ENCODE measurements at regions not wholly inside any gene's neighbourhood (a gene's known extent, or its start where the extent isn't known, plus 50 kb on each side); places are given as distances from the start of the nearest gene placed in this dataset.
A peak's percentile ranks its signal among the peaks of the same experiment; 100 is the strongest.

DNA sequence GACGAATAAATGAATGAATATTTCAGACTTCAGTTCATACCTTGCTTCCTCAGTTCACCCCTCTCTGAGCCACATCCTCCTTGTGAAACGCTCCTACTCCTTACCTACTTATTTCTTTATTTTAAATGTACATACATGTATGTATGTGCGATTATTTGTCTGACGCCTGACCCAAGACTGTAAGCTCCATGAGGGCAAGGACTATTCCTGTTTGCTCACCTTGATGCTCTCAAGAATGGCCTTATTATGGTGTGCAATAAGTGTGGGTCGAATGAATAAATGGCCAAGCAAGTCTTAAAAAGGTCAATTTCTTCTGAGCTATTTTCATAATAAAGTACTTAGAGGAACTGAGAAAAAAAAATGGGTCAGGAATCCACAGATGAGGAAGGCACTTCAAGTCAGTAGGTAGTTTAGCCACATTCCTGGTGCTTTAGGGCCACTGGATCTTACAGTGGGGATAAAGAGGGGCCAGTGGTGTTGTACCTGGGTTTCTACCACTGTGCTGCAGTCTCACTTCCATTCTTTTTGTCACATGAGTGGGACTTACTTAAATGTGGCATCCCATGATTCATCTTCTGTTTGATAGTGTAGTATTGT, 74.7 kb downstream of the SDC1 start:
- no peaks in the 10 kb centered on the region for H3K36me3 ChIP-seq (ENCODE audit: insufficient read depth, low read length)
- peak overlapping the region; percentile 91 for H3K27ac ChIP-seq (ENCODE audit: low read depth, low read length)
- TF ChIP-seq CTCF (IDR thresholded peaks at IDR 0.05; ENCODE audit: extremely low read depth, low read depth, low read length): no peak
- H2AFZ ChIP-seq (ENCODE audit: low read length): no peak overlapping the region
- no peaks in the 10 kb centered on the region for H4K20me1 ChIP-seq (ENCODE audit: insufficient read depth, low read length)
- no peak for DNase-seq (ENCODE audit: insufficient read length, low spot score, missing footprints)
- no peaks in the 10 kb centered on the region for H3K79me2 ChIP-seq (ENCODE audit: insufficient read depth, low read length)
- H3K27me3 ChIP-seq (ENCODE audit: insufficient read depth, low read length): no peaks in the 10 kb centered on the region
- H3K4me3 ChIP-seq (ENCODE audit: insufficient read depth, low read length): no peak overlapping the region
- peaks cover 25% of the 10 kb centered on the region for H3K4me1 ChIP-seq (ENCODE audit: insufficient read depth, low read length)
- H3K9me3 ChIP-seq (ENCODE audit: low read depth, low read length): no peaks in the 10 kb centered on the region
- H3K4me2 ChIP-seq (ENCODE audit: insufficient read depth, low read length): peak overlapping the region; percentile 66

DNA sequence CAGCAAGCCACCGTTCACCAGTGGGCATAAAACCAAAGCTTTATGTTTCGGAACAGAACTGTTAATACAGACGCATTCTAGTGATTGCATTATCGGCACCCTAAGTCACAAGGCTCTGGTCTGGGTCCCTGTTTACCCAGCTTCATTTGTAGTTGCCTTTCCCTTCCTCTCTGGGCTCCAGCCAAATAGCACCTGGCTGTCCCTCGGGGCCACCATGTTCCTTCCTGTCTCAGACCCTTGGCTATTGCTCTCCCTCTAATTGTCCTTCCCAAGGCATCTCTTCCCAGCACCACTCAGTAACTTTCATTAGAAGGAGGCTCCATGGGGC, 75.3 kb downstream of the SDC1 start:
- H2AFZ ChIP-seq (ENCODE audit: low read length): peak overlapping the region; percentile 49
- H3K4me1 ChIP-seq (ENCODE audit: insufficient read depth, low read length): peaks cover 25% of the 10 kb centered on the region
- no peak for DNase-seq (ENCODE audit: insufficient read length, low spot score, missing footprints)
- H3K27me3 ChIP-seq (ENCODE audit: insufficient read depth, low read length): no peaks in the 10 kb centered on the region
- H3K36me3 ChIP-seq (ENCODE audit: insufficient read depth, low read length): no peaks in the 10 kb centered on the region
- H4K20me1 ChIP-seq (ENCODE audit: insufficient read depth, low read length): no peaks in the 10 kb centered on the region
- no peak for TF ChIP-seq CTCF (IDR thresholded peaks at IDR 0.05; ENCODE audit: extremely low read depth, low read depth, low read length)
- H3K9me3 ChIP-seq (ENCODE audit: low read depth, low read length): no peaks in the 10 kb centered on the region
- peak overlapping the region; percentile 91 for H3K27ac ChIP-seq (ENCODE audit: low read depth, low read length)
- H3K79me2 ChIP-seq (ENCODE audit: insufficient read depth, low read length): no peaks in the 10 kb centered on the region
- H3K4me3 ChIP-seq (ENCODE audit: insufficient read depth, low read length): no peak overlapping the region
- H3K4me2 ChIP-seq (ENCODE audit: insufficient read depth, low read length): peak overlapping the region; percentile 66

DNA sequence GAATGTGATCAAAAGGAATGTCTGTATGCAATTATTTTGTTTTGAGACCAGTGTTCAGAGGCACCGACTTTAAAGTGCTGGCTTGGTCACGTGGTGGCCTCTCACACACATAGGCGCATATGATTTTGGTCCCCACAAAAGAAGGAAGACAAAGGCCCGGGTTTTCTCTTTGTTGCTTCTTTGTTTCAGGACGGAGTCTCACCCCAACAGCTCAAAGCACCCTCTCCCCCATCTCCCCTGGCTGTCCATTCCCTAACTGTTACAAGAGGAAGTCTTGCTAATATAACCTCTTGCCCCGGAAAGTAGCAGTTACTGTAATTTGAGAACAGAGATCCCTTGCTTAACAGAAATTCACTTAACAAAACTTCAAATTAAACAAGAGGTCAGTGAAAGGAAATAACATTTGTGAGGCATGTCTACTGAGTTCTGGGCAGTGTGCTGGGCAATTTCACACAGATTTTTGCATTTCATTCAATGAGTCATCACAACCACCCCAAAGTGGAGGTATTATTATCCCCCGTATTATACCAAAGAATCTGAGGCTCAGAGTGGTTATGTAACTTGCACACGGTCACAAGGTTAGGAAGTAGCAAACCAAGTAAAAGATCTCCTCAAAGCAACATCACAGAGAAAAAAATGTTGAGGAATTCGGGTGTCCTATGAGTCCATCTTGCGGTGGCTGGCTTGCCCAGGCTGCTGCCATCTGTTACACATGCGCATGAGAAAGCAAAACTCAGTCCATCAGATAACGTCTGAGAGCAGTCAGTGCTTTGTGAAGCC, 75.8 kb downstream of the SDC1 start:
- H3K9me3 ChIP-seq (ENCODE audit: low read depth, low read length): no peaks in the 10 kb centered on the region
- H3K27ac ChIP-seq (ENCODE audit: low read depth, low read length): peak overlapping the region; percentile 91
- no peaks in the 10 kb centered on the region for H3K27me3 ChIP-seq (ENCODE audit: insufficient read depth, low read length)
- DNase-seq (ENCODE audit: insufficient read length, low spot score, missing footprints): no peak
- H4K20me1 ChIP-seq (ENCODE audit: insufficient read depth, low read length): no peaks in the 10 kb centered on the region
- no peaks in the 10 kb centered on the region for H3K36me3 ChIP-seq (ENCODE audit: insufficient read depth, low read length)
- H2AFZ ChIP-seq (ENCODE audit: low read length): peak overlapping the region; percentile 49
- peak; percentile 5 for TF ChIP-seq CTCF (IDR thresholded peaks at IDR 0.05; ENCODE audit: extremely low read depth, low read depth, low read length)
- H3K79me2 ChIP-seq (ENCODE audit: insufficient read depth, low read length): no peaks in the 10 kb centered on the region
- H3K4me2 ChIP-seq (ENCODE audit: insufficient read depth, low read length): peak overlapping the region; percentile 66
- peak overlapping the region; percentile 17 for H3K4me3 ChIP-seq (ENCODE audit: insufficient read depth, low read length)
- H3K4me1 ChIP-seq (ENCODE audit: insufficient read depth, low read length): peaks cover 25% of the 10 kb centered on the region

DNA sequence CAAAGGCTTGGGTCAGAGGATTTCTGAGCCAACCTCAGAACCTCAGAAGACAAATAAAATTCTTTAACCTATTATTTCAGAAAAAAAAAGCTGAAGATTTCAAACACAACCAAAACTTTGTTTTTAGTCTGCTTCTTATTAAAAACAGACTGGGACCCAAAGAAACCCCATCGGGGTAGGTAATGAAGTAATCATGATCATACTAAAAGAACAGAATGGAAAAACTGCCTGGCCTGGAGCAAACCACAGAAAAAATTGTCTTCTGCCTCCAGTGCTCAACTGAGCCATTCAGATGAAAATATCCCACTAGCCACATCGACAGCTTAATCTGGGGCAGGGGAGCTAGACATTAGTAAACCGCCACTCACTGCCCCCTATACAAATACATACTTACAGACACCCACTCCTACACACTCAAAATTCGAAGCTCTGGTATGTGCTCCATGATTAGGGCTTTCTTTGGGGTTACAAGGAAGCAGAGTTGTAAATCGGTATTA, 76.5 kb downstream of the SDC1 start:
- Histone ChIP-seq H3K27ac (ENCODE audit: low read depth, low read length) (peak overlapping the region; percentile 91), H3K4me3 (ENCODE audit: insufficient read depth, low read length) (peak overlapping the region; percentile 17), H4K20me1 (ENCODE audit: insufficient read depth, low read length) (no peaks in the 10 kb centered on the region), H3K36me3 (ENCODE audit: insufficient read depth, low read length) (no peaks in the 10 kb centered on the region), H3K4me2 (ENCODE audit: insufficient read depth, low read length) (peak overlapping the region; percentile 66), H3K4me1 (ENCODE audit: insufficient read depth, low read length) (peaks cover 25% of the 10 kb centered on the region), H3K9me3 (ENCODE audit: low read depth, low read length) (no peaks in the 10 kb centered on the region), H2AFZ (ENCODE audit: low read length) (peak overlapping the region; percentile 49), H3K79me2 (ENCODE audit: insufficient read depth, low read length) (no peaks in the 10 kb centered on the region), H3K27me3 (ENCODE audit: insufficient read depth, low read length) (no peaks in the 10 kb centered on the region)
- no peak for TF ChIP-seq CTCF (IDR thresholded peaks at IDR 0.05; ENCODE audit: extremely low read depth, low read depth, low read length)
- no peak for DNase-seq (ENCODE audit: insufficient read length, low spot score, missing footprints)

Measured in osteoblast (primary cell).